Activated CD4-positive, alpha-beta T cell treated with anti-CD3 and anti-CD28 coated beads, Interleukin-2, amount 50 U/mL, for 24 hours (primary cell): ENCODE measurements at regions not wholly inside any gene's neighbourhood (a gene's known extent, or its start where the extent isn't known, plus 50 kb on each side); places are given as distances from the start of the nearest gene placed in this dataset.
"Not testable (repeated sequence)": the region's sequence is repeated elsewhere in the genome, so short reads cannot be mapped to it uniquely, and the experiment has no call there.

Experiments
- DNase-seq, 2 donors: peaks; one replicate each; pipeline ENCODE4 v3.0.0-alpha.2; 2020; ENCODE audit warnings: low read depth in 1 of 2, low spot score in 1 of 2

- no peak for DNase-seq
Measured at GRCh38 chr9:38342532-38342931, 50.0 kb upstream of the ALDH1B1 start.

DNA sequence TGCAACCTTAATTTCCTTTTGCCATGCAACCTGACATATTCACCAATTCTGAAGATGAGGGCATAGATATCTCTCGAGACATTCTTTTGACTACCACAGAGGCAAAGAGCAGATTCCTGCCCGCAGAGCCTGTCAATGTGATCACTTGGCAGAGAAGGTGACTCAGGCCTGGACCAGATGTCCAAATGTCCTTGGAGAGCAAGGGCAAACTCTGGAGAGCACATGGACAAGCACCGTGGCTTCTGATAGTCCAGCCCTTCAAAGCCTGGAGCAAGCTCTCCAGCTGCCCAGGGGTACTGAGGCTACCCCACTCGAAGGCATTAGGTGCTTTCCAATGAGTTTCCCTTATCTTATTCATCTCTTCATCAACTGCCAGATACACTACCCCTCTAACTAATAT is 50.4 kb upstream of the ALDH1B1 start:
- DNase-seq, result no peak

GRCh38 chr9:38339496-38339895 is 53.0 kb upstream of the ALDH1B1 start:
- no peak for DNase-seq

GRCh38 chr9:38339087-38339486 is 53.4 kb upstream of the ALDH1B1 start:
- DNase-seq, result no peak

DNA sequence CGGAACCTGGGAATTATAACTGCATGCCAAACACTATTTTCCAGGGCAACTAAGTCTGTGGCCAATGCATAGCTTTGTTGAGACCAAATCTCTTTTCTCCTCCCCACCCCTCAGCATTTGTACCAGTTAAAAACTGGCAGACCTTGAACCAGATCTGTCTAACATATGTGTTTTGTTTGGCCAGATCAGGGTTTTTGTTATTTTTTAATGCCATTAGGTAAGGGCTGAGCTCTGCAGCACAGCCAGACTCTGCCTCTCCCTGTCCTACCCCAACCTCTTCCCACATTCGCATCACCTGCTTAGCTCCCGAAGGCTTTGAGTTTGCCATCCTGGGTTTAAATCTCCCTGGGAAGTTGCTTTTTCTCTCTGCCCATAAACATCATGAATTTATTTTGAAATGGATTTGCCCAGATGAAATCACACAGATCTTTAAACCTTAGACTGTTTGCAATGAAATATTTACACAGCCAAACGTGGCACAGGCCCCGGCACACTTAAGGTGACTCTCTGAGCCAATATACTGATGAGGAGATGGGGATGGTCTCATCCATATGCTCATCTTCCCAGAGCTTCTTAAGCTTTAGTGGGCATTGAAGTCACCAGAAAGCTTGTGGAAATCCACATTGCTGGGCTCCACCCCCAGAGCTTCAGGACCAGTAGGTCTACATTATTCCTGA is 54.0 kb upstream of the ALDH1B1 start:
- DNase-seq, result no peak

DNA sequence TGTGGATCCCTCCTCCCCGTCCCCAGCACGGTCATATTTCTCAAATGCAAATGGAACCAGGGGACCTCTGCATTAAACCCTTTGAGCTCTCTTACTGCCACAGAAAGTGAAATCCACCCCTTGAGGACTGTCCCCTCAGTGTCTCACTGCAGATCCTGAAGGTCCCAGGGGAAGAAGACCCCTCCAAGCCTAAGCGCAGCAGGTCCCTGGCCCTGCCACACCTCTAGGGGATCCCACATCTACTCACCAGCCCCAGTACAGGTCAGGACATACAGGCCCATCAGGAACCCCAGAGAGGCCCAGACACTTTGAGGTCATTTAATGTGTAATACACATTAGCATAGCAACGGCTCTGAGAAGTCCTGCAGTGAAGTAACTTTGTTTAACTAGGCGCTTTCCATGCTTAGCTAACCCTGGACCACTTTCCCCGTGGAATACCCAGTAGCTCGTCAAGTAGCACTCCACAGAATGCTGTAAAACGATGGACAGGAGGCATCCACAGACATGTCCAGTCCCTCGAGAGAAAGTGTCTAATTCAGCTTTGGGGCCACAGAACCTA is 54.7 kb upstream of the ALDH1B1 start:
- DNase-seq, result no peak

DNA sequence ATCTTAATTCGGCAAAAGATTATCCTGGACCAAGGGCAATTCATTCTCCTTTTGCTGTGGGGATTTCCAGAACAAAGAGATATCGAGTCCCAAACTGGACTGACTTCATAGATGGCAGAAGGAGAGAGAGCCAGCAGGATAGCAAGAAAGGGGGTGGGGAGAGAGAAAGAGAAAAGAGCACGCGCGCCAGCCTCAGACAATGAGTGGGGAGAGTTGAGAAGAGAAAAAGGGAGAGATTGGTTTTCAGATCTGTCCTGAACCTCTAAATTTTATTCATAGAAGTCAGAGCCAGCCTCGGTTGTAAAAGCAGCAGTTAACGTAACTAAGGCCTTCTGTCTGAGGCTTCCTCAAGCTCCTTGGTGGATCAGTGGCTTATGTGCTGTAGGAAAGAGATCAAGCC is 55.3 kb upstream of the ALDH1B1 start:
- no peak for DNase-seq

- DNase-seq, result no peak
Measured at GRCh38 chr9:38336341-38336740, 56.2 kb upstream of the ALDH1B1 start.

DNA sequence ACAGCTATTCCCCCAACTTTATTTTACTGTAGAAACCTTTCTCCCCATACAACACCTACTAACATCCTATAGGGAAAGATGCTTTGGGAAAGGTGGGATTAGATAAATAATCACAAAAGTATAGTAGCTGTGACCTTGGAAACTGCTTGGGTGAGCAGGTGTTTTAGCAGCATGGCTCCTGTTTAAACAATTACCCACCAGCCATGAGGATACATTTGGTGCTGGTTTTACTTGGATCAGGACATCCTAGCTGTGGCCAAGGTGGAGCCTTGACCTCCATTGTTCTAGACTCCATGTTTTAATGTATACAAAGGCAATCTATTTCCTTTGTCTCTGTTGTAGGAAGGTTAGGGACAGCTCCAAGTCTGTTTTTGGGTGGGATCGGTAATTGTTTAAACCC is 56.8 kb upstream of the ALDH1B1 start:
- DNase-seq, result no peak

- DNase-seq, result no peak
Measured at GRCh38 chr9:38334234-38334633, 58.3 kb upstream of the ALDH1B1 start.

DNA sequence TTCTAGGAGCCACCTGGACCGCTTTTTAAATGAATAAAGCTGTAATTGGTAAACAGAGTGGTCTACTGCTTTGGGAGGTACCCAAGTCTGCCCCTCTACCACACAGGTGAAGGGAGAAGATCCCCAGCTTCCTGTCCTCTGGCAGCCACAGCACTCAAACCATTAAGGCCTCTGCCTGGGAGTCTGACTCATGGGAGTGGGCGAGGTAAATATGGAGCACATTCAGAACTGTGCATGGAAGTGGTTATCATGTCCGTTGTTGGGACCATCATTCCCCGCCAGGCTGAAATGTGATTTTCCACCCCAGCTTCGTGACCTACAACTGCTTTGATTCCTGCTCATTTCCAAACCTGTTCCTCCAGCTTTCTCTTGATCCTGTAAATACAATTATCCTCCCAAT is 59.5 kb upstream of the ALDH1B1 start:
- no peak for DNase-seq

- DNase-seq, result no peak
Measured at GRCh38 chr9:38332625-38333024, 59.9 kb upstream of the ALDH1B1 start.

GRCh38 chr9:38331141-38331540 is 61.4 kb upstream of the ALDH1B1 start:
- no peak for DNase-seq

GRCh38 chr9:38329968-38330367 is 62.5 kb upstream of the ALDH1B1 start:
- no peak for DNase-seq

DNA sequence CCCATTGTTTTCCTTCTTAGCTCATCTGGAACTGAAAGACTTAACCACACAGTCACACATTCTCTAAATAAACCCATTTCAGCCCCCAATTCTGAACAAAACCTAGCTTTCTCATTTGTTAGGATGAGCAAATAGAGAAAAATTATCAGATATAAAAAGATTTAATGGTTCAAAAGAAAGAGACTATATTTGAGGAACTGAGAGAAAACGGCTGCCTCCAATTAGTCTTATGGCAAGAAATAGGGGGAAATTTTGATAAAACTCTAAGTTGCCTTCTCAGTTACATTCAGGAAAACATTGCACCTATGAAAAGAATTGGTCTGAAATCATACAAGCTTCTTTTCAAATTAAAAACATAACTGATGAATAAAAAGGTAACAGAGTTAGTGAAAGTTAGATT is 63.7 kb upstream of the ALDH1B1 start:
- no peak for DNase-seq

- DNase-seq, result no peak
Measured at GRCh38 chr9:38326122-38326521, 66.4 kb upstream of the ALDH1B1 start.

DNA sequence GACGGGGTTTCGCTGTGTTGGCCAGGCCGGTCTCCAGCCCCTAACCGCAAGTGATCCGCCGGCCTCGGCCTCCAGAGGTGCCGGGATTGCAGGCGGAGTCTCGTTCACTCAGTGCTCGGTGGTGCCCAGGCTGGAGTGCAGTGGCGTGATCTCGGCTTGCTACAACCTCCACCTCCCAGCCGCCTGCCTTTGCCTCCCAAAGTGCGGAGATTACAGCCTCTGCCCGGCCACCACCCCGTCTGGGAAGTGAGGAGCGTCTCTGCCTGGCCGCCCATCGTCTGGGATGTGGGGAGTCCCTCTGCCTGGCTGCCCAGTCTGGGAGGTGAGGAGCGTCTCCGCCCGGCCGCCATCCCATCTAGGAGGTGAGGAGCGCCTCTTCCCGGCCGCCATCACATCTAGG is 68.3 kb upstream of the ALDH1B1 start:
- not testable (repeated sequence) for DNase-seq

DNA sequence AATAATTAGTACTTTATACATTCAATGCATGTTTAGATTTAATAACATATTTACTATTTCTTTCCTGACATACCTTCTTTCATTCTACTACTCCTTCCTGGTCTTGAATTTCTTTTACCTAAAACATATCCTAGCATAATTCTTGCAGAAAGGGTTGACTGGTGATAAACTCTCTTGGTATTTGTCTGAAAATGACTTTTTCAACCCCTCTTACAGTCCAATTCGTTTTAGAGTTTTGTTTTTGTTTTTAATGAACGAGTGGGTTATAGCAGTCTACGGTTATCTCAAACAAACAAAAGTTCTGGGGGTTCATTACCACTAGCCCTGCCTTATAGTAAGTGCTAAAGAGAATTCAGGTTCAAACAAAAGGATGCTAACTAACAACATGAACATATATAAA is 69.6 kb upstream of the ALDH1B1 start:
- no peak for DNase-seq

DNA sequence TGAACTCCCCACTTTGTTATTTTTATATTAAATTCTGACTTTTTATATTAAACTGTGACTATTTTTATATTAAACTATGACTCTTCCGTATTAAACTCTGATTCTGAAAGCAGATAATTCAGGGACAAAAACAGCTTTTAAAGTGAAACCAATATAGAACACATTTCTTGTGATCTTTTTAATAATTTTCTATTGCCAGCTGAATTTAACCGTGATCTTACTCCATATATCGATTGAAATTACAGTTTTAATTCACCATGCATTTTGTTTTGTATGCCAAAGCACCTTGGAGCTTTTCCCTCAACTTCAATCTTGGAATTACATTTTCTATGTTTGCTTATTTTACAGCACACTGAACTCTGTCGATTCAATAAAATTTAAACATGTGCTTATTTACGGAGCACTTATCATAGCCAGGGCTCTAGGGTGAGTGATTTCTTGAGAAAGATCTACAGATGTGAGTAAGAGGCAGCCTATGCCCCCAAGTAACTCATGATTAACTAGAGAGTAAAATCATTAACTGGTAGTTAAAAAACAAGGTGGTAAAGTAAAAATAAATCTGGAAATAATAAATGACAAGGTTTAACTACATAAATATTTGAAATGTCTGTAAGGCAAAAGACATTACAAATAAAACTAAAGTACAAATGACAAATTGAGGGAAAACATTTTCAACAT is 72.9 kb upstream of the ALDH1B1 start:
- no peak for DNase-seq

- DNase-seq, result no peak
Measured at GRCh38 chr9:38318759-38319495, 73.6 kb upstream of the ALDH1B1 start.

- no peak for DNase-seq
Measured at GRCh38 chr9:38316166-38316780, 76.2 kb upstream of the ALDH1B1 start.
